Thoracic aorta (tissue), 2 donors: ENCODE measurements at regions not wholly inside any gene's neighbourhood (a gene's known extent, or its start where the extent isn't known, plus 50 kb on each side); places are given as distances from the start of the nearest gene placed in this dataset.

Experiments used
- ATAC-seq: fragments of 150-250 bp; one replicate; pipeline ENCODE4 v1.8.0; 2017; ENCODE audit warnings: low read depth; ENCODE audit not compliant: insufficient number of reproducible peaks, low FRiP score
- DNase-seq: peaks from one replicate; pipeline ENCODE4 v3.0.0-alpha.2; 2020; ENCODE audit warnings: low spot score
- H3K27ac ChIP-seq, 2 donors: fragments of 200-600 bp; sonication (generic); 1 replicate in 1 of 2; 2 replicates in 1 of 2; pipeline ENCODE4 v1.5.1; 2016; ENCODE audit warnings: mild to moderate bottlenecking in 2 of 2, moderate library complexity in 2 of 2
- H3K27me3 ChIP-seq: fragments of 200-600 bp; sonication (generic); replicated peaks from 2 replicates; pipeline ENCODE4 v1.6.0; 2016; ENCODE audit warnings: mild to moderate bottlenecking; ENCODE audit not compliant: insufficient read depth
- H3K36me3 ChIP-seq: fragments of 200-600 bp; sonication (generic); one replicate; pipeline ENCODE4 v1.5.1; 2016
- H3K4me1 ChIP-seq, 2 donors: fragments of 200-600 bp; sonication (generic); 1 replicate in 1 of 2; 2 replicates in 1 of 2; pipeline versions ENCODE4 v1.5.1 to v1.6.0; 2016; ENCODE audit warnings: low read depth in 2 of 2, mild to moderate bottlenecking in 1 of 2; ENCODE audit not compliant: control insufficient read depth in 1 of 2
- H3K4me3 ChIP-seq: fragments of 200-600 bp; sonication (generic); 2 replicates; pipeline ENCODE4 v1.5.1; 2016; ENCODE audit warnings: mild to moderate bottlenecking
- H3K9me3 ChIP-seq: fragments of 200-600 bp; sonication (generic); 2 replicates; pipeline ENCODE4 v1.5.1; 2016
- TF ChIP-seq, protein P1 (sequence below): fragments of 200-600 bp; sonication (generic); IDR thresholded peaks from one replicate; pipeline ENCODE4 v1.5.1; 2019; ENCODE audit warnings: antibody characterized with exemption

GRCh38 chr10:3622427-3622826 is 162.6 kb downstream of the KLF6 start:
- no peak for DNase-seq
- Histone ChIP-seq H3K4me1 (peaks cover 0 to 25% of the 10 kb centered on the region in 2 donors), H3K36me3 (no peaks in the 10 kb centered on the region), H3K27me3 (no peaks in the 10 kb centered on the region), H3K27ac (no peak overlapping the region), H3K9me3 (no peaks in the 10 kb centered on the region), H3K4me3 (no peak overlapping the region)
- TF ChIP-seq, protein P1, sequence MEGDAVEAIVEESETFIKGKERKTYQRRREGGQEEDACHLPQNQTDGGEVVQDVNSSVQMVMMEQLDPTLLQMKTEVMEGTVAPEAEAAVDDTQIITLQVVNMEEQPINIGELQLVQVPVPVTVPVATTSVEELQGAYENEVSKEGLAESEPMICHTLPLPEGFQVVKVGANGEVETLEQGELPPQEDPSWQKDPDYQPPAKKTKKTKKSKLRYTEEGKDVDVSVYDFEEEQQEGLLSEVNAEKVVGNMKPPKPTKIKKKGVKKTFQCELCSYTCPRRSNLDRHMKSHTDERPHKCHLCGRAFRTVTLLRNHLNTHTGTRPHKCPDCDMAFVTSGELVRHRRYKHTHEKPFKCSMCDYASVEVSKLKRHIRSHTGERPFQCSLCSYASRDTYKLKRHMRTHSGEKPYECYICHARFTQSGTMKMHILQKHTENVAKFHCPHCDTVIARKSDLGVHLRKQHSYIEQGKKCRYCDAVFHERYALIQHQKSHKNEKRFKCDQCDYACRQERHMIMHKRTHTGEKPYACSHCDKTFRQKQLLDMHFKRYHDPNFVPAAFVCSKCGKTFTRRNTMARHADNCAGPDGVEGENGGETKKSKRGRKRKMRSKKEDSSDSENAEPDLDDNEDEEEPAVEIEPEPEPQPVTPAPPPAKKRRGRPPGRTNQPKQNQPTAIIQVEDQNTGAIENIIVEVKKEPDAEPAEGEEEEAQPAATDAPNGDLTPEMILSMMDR: no peak
- no peak for ATAC-seq

DNA sequence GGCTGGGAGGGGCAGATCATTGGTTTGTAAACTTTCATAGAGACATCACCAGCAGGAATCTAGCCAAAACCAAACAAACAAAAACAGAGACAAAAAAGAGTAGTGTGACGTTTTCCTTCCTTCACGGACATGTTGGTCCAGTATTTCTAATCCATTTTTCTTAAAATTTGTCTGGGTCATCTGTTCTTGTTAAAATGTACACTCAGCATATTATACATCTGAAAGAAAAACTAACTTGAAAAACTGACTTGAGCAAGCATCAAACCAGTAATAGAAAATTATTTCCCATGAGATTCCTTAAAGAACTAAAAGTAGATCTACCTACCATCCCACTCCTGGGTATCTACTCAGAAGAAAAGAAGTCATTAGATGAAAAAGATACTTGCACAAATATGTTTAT is 164.2 kb downstream of the KLF6 start:
- Histone ChIP-seq H3K4me1 (peaks cover 0 to 25% of the 10 kb centered on the region in 2 donors), H3K4me3 (no peak overlapping the region), H3K9me3 (no peaks in the 10 kb centered on the region), H3K27ac (no peak overlapping the region), H3K36me3 (no peaks in the 10 kb centered on the region), H3K27me3 (no peaks in the 10 kb centered on the region)
- DNase-seq (no peak), ATAC-seq (no peak)
- TF ChIP-seq, protein P1: no peak

- Histone ChIP-seq H3K4me3 (no peak overlapping the region), H3K36me3 (no peaks in the 10 kb centered on the region), H3K27me3 (no peaks in the 10 kb centered on the region), H3K4me1 (peaks cover 10 to 26% of the 10 kb centered on the region in 2 donors), H3K27ac (no peak overlapping the region), H3K9me3 (no peaks in the 10 kb centered on the region)
- TF ChIP-seq, protein P1: no peak
- ATAC-seq: no peak
- DNase-seq: no peak
Measured at GRCh38 chr10:3619241-3619640, 165.8 kb downstream of the KLF6 start.

- ATAC-seq: no peak
- Histone ChIP-seq H3K36me3 (no peaks in the 10 kb centered on the region), H3K9me3 (peaks cover 2% of the 10 kb centered on the region), H3K27me3 (no peaks in the 10 kb centered on the region), H3K4me3 (no peak overlapping the region), H3K27ac (no peak overlapping the region), H3K4me1 (peaks cover 11 to 13% of the 10 kb centered on the region in 2 donors)
- TF ChIP-seq, protein P1: no peak
- DNase-seq: no peak
Measured at GRCh38 chr10:3616880-3617279, 168.1 kb downstream of the KLF6 start.

DNA sequence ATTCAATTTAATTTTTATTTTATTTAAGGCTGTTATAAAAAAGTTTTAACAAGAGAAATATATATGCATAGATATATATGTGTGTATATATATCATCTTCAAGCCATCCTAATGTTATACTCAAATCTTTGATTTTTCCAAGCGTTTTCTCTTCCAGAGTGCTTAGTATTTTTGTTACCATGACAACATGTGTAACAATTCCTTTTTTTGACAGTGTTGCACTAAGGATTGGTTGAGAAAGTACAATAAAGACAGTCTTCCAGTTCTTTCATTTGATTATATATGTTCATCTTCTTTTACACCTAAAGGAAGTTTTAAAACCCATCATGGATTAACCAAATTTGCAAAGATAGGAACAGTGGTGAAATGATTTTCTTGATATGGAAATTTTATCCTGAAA is 171.7 kb downstream of the KLF6 start:
- Histone ChIP-seq H3K27me3 (no peaks in the 10 kb centered on the region), H3K4me1 (peaks cover 11 to 13% of the 10 kb centered on the region in 2 donors), H3K9me3 (peaks cover 13% of the 10 kb centered on the region), H3K27ac (no peak overlapping the region), H3K36me3 (no peaks in the 10 kb centered on the region), H3K4me3 (no peak overlapping the region)
- DNase-seq: no peak
- TF ChIP-seq, protein P1: no peak
- ATAC-seq: no peak
